A673 (cell line): ENCODE measurements at regions not wholly inside any gene's neighbourhood (a gene's known extent, or its start where the extent isn't known, plus 50 kb on each side); places are given as distances from the start of the nearest gene placed in this dataset.

Experiments used
- EZH2 ChIP-seq: fragments of 200-600 bp; sonication (generic); IDR thresholded peaks from 2 replicates; pipeline ENCODE4 v1.6.1; 2017; ENCODE audit warnings: borderline replicate concordance, low read depth, mild to moderate bottlenecking, mixed read lengths, antibody characterized with exemption, low read length; ENCODE audit not compliant: poor library complexity, severe bottlenecking
- TF ChIP-seq, protein P1 (sequence below): fragments of 300-800, 200-600 bp; sonication (generic); conservative IDR thresholded peaks from 2 replicates; pipeline ENCODE4 v1.5.1; 2017; ENCODE audit warnings: low read depth, mild to moderate bottlenecking, antibody characterized with exemption, low read length, moderate library complexity, mixed read lengths

DNA sequence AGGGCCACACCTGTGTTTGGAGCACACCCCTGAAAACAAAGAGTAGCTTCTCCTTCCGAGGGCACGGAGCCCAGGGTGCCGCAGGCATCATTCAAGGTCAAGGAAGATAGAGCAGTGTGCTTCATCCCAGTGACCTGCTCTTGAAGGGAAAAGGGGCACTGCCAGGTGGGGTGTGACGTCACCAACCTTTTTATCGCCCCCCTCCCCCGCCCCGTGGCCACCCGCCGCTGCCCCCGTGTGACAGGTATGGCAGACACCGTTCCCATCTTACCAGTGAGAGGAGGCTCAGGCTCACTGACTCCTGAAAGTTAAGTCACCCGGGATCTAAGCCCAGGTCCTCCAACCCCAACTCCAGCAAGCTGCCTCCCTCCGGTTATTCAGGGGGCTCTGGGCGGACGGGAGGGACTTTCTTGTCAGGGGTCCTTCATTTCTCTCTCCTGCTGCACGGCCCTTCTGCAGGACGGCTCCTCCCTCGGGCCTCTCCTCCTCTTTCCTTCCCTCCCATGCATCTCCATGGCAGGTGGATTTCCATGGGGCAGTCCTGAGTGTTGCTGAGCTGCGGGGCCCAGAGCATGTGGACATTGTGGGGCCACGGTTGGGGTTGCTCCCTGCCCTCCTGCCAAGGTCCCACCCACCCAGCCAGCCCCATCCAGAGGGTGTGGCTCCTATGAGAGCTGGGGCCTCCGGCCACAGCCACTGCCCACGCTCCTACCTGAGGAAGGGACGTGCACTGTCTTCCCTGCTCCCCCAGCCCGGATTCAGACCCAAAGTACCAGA lies 114.1 kb upstream of the HDAC4 start:
- TF ChIP-seq, protein P1, sequence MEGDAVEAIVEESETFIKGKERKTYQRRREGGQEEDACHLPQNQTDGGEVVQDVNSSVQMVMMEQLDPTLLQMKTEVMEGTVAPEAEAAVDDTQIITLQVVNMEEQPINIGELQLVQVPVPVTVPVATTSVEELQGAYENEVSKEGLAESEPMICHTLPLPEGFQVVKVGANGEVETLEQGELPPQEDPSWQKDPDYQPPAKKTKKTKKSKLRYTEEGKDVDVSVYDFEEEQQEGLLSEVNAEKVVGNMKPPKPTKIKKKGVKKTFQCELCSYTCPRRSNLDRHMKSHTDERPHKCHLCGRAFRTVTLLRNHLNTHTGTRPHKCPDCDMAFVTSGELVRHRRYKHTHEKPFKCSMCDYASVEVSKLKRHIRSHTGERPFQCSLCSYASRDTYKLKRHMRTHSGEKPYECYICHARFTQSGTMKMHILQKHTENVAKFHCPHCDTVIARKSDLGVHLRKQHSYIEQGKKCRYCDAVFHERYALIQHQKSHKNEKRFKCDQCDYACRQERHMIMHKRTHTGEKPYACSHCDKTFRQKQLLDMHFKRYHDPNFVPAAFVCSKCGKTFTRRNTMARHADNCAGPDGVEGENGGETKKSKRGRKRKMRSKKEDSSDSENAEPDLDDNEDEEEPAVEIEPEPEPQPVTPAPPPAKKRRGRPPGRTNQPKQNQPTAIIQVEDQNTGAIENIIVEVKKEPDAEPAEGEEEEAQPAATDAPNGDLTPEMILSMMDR: no peak
- no peak for TF ChIP-seq EZH2
